ENCODE measurements at regions not wholly inside any gene's neighbourhood (a gene's known extent, or its start where the extent isn't known, plus 50 kb on each side); places are given as distances from the start of the nearest gene placed in this dataset.

- no peak for TF ChIP-seq CTCF (IDR thresholded peaks at IDR 0.05)
- no peak for TF ChIP-seq POLR2AphosphoS5 (IDR thresholded peaks at IDR 0.05)
- TF ChIP-seq POLR2A (IDR thresholded peaks at IDR 0.05) = no peak
Observed at GRCh38 chr11:19463976-19464375, 223.2 kb upstream of the E2F8 start.

Data from transverse colon (tissue), 4 donors.